ENCODE measurements at regions not wholly inside any gene's neighbourhood (a gene's known extent, or its start where the extent isn't known, plus 50 kb on each side); places are given as distances from the start of the nearest gene placed in this dataset.

- TF ChIP-seq CTCF (IDR thresholded peaks at IDR 0.05; ENCODE audit: control extremely low read depth in 1 of 3, insufficient read depth in 1 of 3, low read depth in 1 of 3, low read length in 3 of 3) = no peak
- TF ChIP-seq CREB1 (IDR thresholded peaks at IDR 0.05) = no peak
- no peak for TF ChIP-seq POLR2AphosphoS5 (IDR thresholded peaks at IDR 0.05; ENCODE audit: low read depth, low read length)
- no peak for TF ChIP-seq SUZ12 (IDR thresholded peaks at IDR 0.05; ENCODE audit: low read length)
- no peak for TF ChIP-seq TBP (IDR thresholded peaks at IDR 0.05; ENCODE audit: low read depth, low read length)
- no peak for TF ChIP-seq RNF2 (IDR thresholded peaks at IDR 0.05; ENCODE audit: borderline replicate concordance, low read depth, low read length, missing control alignments, poor library complexity, severe bottlenecking)
- no peak for TF ChIP-seq EZH2 (IDR thresholded peaks at IDR 0.05; ENCODE audit: low read depth, low read length, severe bottlenecking)
Measured at GRCh38 chr16:52690468-52690867, 143.5 kb upstream of the TOX3 start.
